ELF-1 (cell line): ENCODE measurements at regions not wholly inside any gene's neighbourhood (a gene's known extent, or its start where the extent isn't known, plus 50 kb on each side); places are given as distances from the start of the nearest gene placed in this dataset.

Experiments
- DNase-seq: peaks from one replicate; pipeline ENCODE4 v3.0.0-alpha.2; 2016; ENCODE audit warnings: low read depth, low spot score

GRCh38 chr2:118699447-118700175 is 147.8 kb downstream of the EN1 start:
- no peak for DNase-seq

DNA sequence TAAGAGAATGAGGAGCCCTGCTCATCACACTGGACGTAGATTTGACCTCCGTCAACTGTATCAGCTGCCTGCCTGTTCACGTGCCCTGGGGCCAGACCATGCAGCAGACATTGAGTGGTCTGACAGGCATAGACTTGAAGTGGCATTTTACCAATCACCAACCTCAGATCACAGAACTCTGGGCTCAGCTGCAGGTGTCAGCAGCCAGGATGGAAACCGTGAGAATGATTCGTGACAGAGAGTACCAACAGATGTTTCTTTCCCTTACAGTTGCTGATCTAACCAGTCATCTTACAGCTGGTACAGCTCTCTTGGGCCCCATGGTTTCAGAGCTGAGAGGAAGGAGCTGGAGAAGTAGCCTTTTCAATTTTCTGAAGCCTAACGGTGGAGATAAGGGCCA is 148.9 kb downstream of the EN1 start:
- DNase-seq = no peak

GRCh38 chr2:118697781-118698180 is 149.7 kb downstream of the EN1 start:
- DNase-seq = no peak

- DNase-seq = peak; percentile 61
Observed at GRCh38 chr2:118696786-118697465, 150.5 kb downstream of the EN1 start.

- no peak for DNase-seq
Observed at GRCh38 chr2:118693287-118693822, 154.1 kb downstream of the EN1 start.

GRCh38 chr2:118689874-118690273 is 157.6 kb downstream of the EN1 start:
- DNase-seq = no peak

- no peak for DNase-seq
Observed at GRCh38 chr2:118689456-118689855, 158.0 kb downstream of the EN1 start.

DNA sequence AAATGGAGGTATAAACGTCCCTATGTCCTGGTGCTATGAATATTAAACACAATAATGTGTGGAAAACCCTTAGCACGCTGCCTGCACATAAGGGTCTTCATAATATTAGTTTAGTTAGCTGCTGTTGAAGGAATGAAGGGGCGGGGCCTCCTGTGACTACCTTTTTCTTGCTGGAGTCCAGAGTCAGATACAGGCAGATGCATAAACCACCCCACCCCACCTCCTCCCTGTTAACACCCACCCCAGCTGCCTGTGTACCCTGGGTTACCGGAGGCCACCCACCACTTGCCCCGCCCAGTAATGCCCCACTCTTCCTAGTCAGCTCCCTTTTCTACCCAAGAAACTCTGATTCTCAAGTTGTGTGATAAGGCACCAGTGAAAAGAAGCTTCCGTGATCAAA is 158.4 kb downstream of the EN1 start:
- no peak for DNase-seq

- DNase-seq = no peak
Observed at GRCh38 chr2:118687698-118688097, 159.8 kb downstream of the EN1 start.

DNA sequence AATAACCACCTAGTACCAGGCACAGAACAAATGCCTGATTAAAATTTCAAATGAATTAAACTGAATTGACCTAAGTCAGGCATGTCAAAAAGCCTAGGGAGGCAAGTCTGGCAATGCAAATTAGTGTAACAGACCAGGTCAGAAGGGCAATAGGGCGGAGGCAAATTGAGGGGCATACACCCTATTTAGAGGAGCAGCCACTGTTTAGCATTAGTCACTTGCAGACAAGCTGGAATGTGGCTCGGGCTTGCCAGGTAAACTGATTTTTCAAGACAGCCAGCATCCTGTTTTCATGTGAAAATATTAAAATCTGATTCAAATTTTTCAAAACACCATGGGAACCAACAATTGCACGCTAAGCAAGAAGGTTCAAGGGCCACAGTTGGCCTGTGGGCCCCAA is 160.3 kb downstream of the EN1 start:
- no peak for DNase-seq

DNA sequence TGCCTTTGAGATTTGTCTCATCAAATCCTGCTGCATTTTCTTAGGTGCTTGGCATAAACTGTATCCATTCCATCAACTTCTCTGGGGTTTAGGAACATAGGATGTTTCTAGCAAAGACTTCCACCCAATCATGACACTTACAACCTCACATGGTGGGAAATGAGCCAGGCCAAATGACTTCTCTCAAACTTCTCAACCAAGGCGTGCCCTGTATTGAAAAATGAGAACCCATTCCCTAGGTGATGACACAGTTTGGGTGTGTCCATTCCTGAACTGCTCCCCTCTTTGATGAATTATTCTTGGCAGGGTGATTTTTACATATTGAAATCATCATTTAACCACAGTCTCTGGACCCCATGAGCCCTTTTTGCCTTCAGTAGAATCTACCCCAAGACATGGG is 161.1 kb downstream of the EN1 start:
- DNase-seq = no peak

- no peak for DNase-seq
Observed at GRCh38 chr2:118683460-118683859, 164.0 kb downstream of the EN1 start.

DNA sequence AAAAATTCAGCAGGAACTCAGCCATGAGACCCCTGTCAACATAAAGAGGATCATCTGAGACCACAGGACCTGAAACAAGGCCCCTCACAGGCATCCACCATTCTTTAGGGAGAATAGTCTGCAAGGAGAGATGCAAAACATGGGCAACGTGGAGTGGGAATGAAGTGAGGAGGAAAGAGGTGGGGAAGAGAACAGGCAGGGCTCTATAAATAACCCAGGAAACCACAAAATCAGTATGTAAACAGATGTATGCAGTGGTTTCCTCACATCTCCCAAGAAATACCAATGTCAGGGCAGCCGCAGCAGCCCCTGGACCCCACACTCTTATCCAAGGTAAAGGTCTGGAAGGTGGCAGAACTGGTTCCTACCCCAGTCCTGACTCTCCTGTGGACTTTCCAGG is 168.5 kb downstream of the EN1 start:
- DNase-seq = no peak

DNA sequence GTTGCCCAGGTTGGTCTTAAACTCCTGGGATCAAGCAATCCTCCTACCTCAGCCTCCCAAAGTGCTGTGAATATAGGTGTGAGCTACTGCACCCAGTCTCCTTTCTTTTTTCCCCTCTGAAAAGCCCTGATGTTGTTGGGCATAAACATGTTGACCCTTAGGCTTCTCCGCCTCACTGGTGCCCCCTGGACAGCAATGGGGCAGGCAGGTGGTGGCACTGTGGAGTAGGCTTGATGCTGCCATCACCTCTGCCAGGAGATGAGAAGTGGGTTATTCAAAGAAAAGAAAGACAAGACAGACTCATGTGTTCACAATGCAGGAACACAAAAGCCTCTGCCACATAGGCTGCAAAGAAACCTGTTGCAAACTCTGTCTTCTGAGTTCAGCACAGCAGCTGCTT is 169.9 kb downstream of the EN1 start:
- no peak for DNase-seq

DNA sequence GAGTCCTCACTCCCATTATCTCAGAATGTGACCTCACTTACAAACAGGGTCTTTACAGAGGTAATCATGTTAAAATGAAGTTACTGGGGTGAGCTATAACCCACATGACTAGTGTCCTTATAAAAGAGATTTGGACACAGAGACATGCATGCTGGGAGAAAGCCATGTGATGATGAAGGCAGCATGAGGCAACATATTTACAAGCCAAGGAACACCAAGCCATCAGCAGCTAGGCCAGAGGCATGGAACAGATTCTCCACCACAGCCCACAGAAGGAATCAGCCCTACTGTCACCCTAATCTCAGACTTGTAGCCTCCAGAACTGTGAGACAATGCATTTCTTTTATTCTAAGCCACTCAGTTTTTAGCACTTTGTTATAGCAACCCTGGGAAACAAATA is 171.9 kb downstream of the EN1 start:
- no peak for DNase-seq

GRCh38 chr2:118672571-118673158 is 174.8 kb downstream of the EN1 start:
- no peak for DNase-seq

DNA sequence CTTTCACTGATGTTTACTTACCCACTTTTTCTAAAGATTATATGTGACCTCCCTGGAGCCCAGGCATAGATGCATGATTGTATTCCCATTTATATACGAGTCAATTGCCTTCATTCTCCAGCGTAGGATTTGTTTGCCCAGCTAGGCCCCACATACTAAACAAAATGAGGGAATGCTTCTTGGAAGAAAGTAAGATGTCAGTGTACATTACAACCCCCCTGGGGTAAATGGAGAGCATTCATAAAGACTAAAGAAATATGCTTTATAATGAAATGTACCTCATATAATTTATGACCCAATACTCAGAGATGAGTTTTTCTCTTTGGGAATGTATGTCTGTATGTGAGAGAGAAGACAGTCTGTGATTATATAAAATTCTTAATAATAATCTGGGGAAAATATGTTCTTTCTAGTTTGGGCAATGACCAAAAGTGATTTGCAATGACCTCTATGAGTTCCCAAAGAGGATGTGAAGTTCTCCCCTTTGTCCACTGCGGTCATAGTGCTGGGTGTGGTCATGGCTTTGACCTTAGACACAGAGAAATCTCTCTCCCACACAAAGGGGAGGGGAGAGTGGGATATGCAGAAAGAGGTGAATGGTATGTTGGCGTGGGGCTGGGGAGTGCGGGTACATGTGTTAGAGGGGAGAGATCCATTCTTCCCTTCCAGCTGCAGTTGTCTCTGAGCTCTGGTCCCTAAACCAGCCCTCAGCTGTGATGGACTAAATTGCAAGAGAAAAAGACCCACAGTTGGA is 175.6 kb downstream of the EN1 start:
- no peak for DNase-seq

DNA sequence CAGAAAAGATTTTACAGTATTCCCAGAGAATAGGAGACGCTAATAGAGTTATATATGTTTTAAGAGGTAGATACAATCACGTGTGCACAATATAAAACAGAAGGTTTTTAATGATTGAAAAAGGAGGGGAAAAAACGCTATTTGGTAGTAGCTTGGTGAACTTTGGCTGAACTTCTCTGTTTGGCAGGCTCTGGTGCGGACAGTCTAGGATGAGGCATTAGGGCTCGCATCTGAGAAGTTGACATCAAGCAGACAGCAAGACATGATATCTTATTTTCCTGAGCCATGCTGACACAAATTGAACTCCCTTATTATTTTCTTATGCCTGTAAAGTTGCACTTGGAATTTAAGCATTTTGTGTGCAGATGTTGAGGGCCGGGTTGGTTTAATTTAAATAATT is 176.6 kb downstream of the EN1 start:
- no peak for DNase-seq

DNA sequence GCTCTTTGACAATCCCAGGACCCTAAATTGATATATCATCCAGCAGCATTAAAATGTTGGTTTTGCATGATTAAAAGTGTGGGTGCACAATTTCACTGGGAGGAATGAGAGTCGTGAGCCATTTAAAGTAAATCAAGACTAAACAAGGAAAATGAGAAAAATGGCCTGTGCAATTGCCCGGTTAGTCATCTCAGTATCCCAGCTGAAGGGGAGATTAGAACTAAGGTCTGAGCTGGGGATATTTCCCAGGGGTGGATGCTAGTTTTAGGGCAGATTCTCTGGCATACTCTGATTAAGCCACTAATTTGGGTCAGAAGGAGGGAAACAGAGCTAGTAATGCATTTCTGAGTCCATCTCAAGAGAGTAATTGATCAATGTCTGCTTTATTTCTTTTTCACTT is 177.2 kb downstream of the EN1 start:
- DNase-seq = no peak

- no peak for DNase-seq
Observed at GRCh38 chr2:118669654-118670053, 177.8 kb downstream of the EN1 start.

- DNase-seq = peak; percentile 13
Observed at GRCh38 chr2:118668431-118669424, 178.7 kb downstream of the EN1 start.
